ENCODE measurements at regions not wholly inside any gene's neighbourhood (a gene's known extent, or its start where the extent isn't known, plus 50 kb on each side); places are given as distances from the start of the nearest gene placed in this dataset.

GRCh38 chr11:91947215-91947820 lies 277.3 kb upstream of the FAT3 start:
- TF ChIP-seq, protein P1, sequence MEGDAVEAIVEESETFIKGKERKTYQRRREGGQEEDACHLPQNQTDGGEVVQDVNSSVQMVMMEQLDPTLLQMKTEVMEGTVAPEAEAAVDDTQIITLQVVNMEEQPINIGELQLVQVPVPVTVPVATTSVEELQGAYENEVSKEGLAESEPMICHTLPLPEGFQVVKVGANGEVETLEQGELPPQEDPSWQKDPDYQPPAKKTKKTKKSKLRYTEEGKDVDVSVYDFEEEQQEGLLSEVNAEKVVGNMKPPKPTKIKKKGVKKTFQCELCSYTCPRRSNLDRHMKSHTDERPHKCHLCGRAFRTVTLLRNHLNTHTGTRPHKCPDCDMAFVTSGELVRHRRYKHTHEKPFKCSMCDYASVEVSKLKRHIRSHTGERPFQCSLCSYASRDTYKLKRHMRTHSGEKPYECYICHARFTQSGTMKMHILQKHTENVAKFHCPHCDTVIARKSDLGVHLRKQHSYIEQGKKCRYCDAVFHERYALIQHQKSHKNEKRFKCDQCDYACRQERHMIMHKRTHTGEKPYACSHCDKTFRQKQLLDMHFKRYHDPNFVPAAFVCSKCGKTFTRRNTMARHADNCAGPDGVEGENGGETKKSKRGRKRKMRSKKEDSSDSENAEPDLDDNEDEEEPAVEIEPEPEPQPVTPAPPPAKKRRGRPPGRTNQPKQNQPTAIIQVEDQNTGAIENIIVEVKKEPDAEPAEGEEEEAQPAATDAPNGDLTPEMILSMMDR (IDR thresholded peaks at IDR 0.05), result no peak

DNA sequence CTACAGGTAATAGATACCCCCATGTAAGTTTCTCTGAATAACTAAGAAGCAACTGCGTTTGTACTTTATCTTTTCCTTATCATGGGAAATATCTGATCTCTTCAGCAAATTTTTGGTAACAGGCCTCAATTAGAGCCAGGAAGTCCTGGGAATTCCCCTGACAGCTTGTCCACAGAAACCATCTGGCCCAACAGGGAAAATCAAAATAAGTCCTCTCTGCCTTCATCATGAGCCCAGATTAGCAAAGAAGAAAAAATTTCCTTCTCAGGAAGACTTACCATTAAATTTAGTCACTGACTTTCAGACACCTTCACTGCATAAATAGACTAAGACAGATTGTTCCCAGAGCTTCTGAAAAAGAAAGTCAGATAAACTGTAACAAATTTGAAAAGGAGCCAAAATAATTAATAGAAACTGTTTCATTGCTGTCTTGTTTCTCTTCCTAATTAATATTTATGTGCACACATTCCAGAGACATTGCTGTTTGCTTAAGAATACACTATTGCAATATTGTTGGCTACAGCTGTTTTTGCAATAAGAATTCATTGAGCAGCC lies 278.1 kb upstream of the FAT3 start:
- TF ChIP-seq, protein P1 (IDR thresholded peaks at IDR 0.05), result no peak

DNA sequence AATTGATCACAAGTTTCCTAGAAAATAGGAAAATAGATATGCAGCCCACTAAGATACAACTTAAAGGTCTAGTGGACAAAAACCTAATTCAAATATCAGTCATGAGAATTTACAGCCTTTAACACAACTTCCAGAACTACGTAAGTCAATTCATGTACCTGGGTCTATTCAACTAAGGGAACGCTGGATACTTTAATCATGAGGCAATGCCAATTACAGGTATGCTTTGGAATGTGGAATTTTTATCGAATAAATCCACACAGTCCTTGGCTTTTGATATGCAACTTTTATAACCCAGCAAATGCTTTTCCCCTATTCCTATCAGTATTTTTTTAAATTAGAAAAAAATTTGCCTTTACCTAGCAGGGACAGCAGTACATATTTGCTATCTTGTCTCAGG lies 289.5 kb upstream of the FAT3 start:
- TF ChIP-seq, protein P1 (IDR thresholded peaks at IDR 0.05), result no peak

DNA sequence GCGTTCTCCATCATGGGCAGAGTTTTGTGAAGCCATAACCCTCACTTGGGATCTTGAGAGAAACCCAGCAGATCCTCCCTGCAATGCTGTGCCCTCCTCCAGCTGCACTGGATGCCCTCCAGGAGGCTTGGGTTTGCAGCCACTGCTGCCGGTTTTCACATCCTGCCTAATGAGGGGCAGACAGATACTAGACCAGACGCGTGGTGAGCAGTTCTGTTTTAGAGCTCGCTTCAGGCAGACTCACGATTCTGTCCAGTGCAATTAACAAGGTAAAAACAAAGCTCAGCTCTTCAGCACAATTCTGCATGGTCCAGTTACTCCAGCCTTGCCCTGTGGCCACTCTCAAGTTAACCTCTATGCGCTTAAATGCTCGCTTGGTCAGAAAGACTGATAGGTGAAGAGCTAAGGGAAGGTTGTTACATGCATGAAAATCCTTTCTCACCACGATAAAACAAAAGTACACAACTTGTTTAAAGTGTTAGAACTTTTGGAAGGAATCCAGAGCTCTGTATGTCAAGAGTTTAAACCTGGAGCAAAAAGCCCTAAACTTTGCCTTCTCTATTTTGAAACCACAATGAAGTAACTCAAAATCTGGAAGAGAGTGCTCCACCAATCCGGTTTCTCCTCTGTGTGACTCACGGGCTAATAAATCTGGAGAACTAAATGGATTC lies 292.3 kb upstream of the FAT3 start:
- TF ChIP-seq, protein P1 (IDR thresholded peaks at IDR 0.05), result no peak

- TF ChIP-seq, protein P1 (IDR thresholded peaks at IDR 0.05), result no peak
These were observed 297.2 kb upstream of the FAT3 start for GRCh38 chr11:91927448-91927847.

- TF ChIP-seq, protein P1 (IDR thresholded peaks at IDR 0.05), result no peak
These were observed 297.7 kb upstream of the FAT3 start for GRCh38 chr11:91926965-91927364.

DNA sequence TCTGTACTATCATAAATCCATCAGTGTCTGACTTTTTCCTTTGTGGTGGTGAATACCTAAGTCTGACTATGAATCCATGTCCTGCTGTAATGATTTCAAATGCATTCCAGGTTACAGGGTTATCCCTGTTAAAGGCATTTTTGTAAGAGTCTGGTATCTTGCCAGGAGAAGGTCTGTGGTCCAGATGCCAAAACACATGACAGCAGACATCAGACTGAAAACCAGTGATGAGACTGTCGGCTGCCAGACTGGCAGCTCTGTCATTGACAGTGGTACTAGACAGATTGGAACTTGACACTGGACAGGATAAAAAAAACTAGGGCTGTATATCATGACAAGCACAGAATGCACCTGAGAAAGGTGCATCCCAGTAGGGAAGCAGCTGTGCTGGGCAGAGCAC lies 301.8 kb upstream of the FAT3 start:
- TF ChIP-seq, protein P1 (IDR thresholded peaks at IDR 0.05), result no peak

Data from LNCAP (cell line).